NT2/D1 (cell line): ENCODE measurements at regions not wholly inside any gene's neighbourhood (a gene's known extent, or its start where the extent isn't known, plus 50 kb on each side); places are given as distances from the start of the nearest gene placed in this dataset.

Experiments used
- YY1 ChIP-seq: IDR thresholded peaks from 2 replicates; pipeline ENCODE4 v1.6.1; 2011; ENCODE audit not compliant: insufficient read length, insufficient read depth
- ZNF274 ChIP-seq: IDR thresholded peaks from 2 replicates; pipeline ENCODE4 v1.6.1; 2011; ENCODE audit warnings: mild to moderate bottlenecking, low read depth, low read length

- TF ChIP-seq YY1 (no peak), ZNF274 (no peak)
Measured at GRCh38 chr6:27720607-27721580, 191.3 kb downstream of the OR2B2 start.
